GM12878 (cell line): ENCODE measurements at regions not wholly inside any gene's neighbourhood (a gene's known extent, or its start where the extent isn't known, plus 50 kb on each side); places are given as distances from the start of the nearest gene placed in this dataset.

Experiments used
- ATAC-seq: fragments of 200-7000 bp; cut with Tn5 transposase; 3 replicates; pipeline ENCODE4 v1.9.1; 2020; ENCODE audit warnings: mild to moderate bottlenecking, moderate library complexity
- BruUV-seq: library from RNA; stranded (reverse); fragments of 400-500 nt; replicated peaks from 2 replicates; lab custom pipeline; 2021; lab: Mats Ljungman, UMichigan
- CTCF ChIA-PET: fragments of 300-600 bp; sonication (Branson Sonifier 250); formaldehyde crosslinking; extraction: SDS; loops from one replicate; lab custom pipeline; 2021; ENCODE audit warnings: inconsistent platforms; lab: Yijun Ruan, JAX
- POLR2A ChIA-PET: fragments of 350-600 bp; formaldehyde crosslinking; extraction: SDS; loops from one replicate; lab custom pipeline; 2021; ENCODE audit warnings: inconsistent platforms; lab: Charles Lee
- RAD21 ChIA-PET: fragments of 300-600 bp; sonication (Branson Sonifier 250); formaldehyde crosslinking; loops from one replicate; lab custom pipeline; 2023; ENCODE audit warnings: antibody characterized with exemption; ENCODE audit not compliant: unreplicated experiment; lab: Charles Lee
- SMC1A ChIA-PET: fragments of 300-600 bp; sonication (Branson Sonifier 250); formaldehyde crosslinking; loops from one replicate; lab custom pipeline; 2023; ENCODE audit not compliant: unreplicated experiment, uncharacterized antibody; lab: Charles Lee
- DNase-seq: peaks from one replicate; pipeline ENCODE4 v3.0.0-alpha.2; 2011; ENCODE audit warnings: low read depth, low spot score
- FAIRE-seq: peaks from 3 replicates; lab custom pipeline; 2011; peaks lifted over from hg19 to GRCh38; lab: Jason Lieb, UNC
- H2AFZ ChIP-seq: 2 replicates; pipeline ENCODE4 v1.6.0; 2011; ENCODE audit warnings: low read depth, low read length, control low read depth; ENCODE audit not compliant: control insufficient read depth
- H3K27ac ChIP-seq: 2 replicates; pipeline ENCODE4 v1.5.1; 2011; ENCODE audit warnings: control low read depth; ENCODE audit not compliant: control insufficient read depth, insufficient read depth
- H3K27me3 ChIP-seq, 2 experiments: replicated peaks in 1 of 2; 2 replicates each; pipeline versions ENCODE4 v1.6.0 to v1.6.1; 2011; ENCODE audit warnings: low read length in 1 of 2; ENCODE audit not compliant: control insufficient read depth in 2 of 2, insufficient read depth in 2 of 2
- H3K36me3 ChIP-seq, 2 experiments: 2 replicates each; pipeline ENCODE4 v1.5.1; 2011; ENCODE audit warnings: low read length in 1 of 2; ENCODE audit not compliant: control insufficient read depth in 2 of 2, insufficient read depth in 2 of 2
- H3K4me1 ChIP-seq: 2 replicates; pipeline ENCODE4 v1.6.1; 2011; ENCODE audit warnings: mild to moderate bottlenecking, low read length, moderate library complexity, mixed read lengths; ENCODE audit not compliant: control insufficient read depth, insufficient read depth
- H3K4me2 ChIP-seq: 2 replicates; pipeline ENCODE4 v1.6.0; 2011; ENCODE audit warnings: control low read depth; ENCODE audit not compliant: control insufficient read depth, insufficient read depth
- H3K4me3 ChIP-seq: fragments of 200-600 bp; sonication (generic); 2 replicates; pipeline ENCODE4 v1.5.1; 2016
- H3K79me2 ChIP-seq: 2 replicates; pipeline ENCODE4 v1.6.0; 2011; ENCODE audit warnings: low read length; ENCODE audit not compliant: control insufficient read depth, insufficient read depth
- H3K9ac ChIP-seq: 2 replicates; pipeline ENCODE4 v1.8.0; 2011; ENCODE audit warnings: low read length, control low read depth, mixed read lengths; ENCODE audit not compliant: control insufficient read depth, insufficient read depth
- H3K9me3 ChIP-seq: replicated peaks from 3 replicates; pipeline ENCODE4 v1.5.1; 2011; ENCODE audit warnings: mild to moderate bottlenecking, low read length; ENCODE audit not compliant: control insufficient read depth, insufficient read depth
- H4K20me1 ChIP-seq: 2 replicates; pipeline ENCODE4 v1.6.0; 2011; ENCODE audit not compliant: control insufficient read depth, insufficient read depth
- ASH2L ChIP-seq: fragments of 300-600, 200-600 bp; sonication (generic); IDR thresholded peaks from 2 replicates; pipeline ENCODE4 v1.6.1; 2017; ENCODE audit warnings: low read depth, mild to moderate bottlenecking, borderline replicate concordance
- BRCA1 ChIP-seq: IDR thresholded peaks from 2 replicates; pipeline ENCODE4 v1.6.1; 2011; ENCODE audit warnings: low read depth, low read length, improper control_type of control experiment
- CBFB ChIP-seq: IDR thresholded peaks from 2 replicates; pipeline ENCODE4 v1.6.1; 2016; ENCODE audit warnings: antibody characterized with exemption, low read depth
- FOXK2 ChIP-seq: fragments of 450-650 bp; IDR thresholded peaks from 2 replicates; pipeline ENCODE4 v1.6.1; 2017; ENCODE audit warnings: mild to moderate bottlenecking, moderate library complexity
- PAX5 ChIP-seq: IDR thresholded peaks from 2 replicates; pipeline ENCODE4 v1.6.1; 2011; ENCODE audit warnings: low read depth, low read length, borderline replicate concordance
- TCF3 ChIP-seq: IDR thresholded peaks from 2 replicates; pipeline ENCODE4 v1.6.1; 2012; ENCODE audit warnings: low read depth, mild to moderate bottlenecking, low read length, borderline replicate concordance; ENCODE audit not compliant: insufficient read depth
- WGBS: methylation state at CpG from one replicate; pipeline ENCODE4 v1.1.6; 2016; ENCODE audit warnings: low lambda C conversion rate; ENCODE audit not compliant: insufficient replicate concordance, insufficient coverage; ENCODE audit errors: missing lambda C conversion rate; 5-methylcytosine and 5-hydroxymethylcytosine counted together
- in situ Hi-C: fragments of 300-500 bp; cut with MboI; formaldehyde crosslinking; loops from 9 replicates; pipeline ENCODE4 v1.14.3; 2018; ENCODE audit warnings: mixed read lengths
- intact Hi-C: fragments of 100-400 bp; cut with micrococcal nuclease; formaldehyde crosslinking; loops from one replicate; pipeline ENCODE4 v1.14.2; 2022; ENCODE audit not compliant: unreplicated experiment
- TF ChIP-seq, protein P1 (sequence below): fragments of 450-650 bp; IDR thresholded peaks from 2 replicates; pipeline ENCODE4 v1.6.1; 2018; ENCODE audit warnings: mild to moderate bottlenecking, low read depth, moderate library complexity; ENCODE audit not compliant: partially characterized antibody

DNA sequence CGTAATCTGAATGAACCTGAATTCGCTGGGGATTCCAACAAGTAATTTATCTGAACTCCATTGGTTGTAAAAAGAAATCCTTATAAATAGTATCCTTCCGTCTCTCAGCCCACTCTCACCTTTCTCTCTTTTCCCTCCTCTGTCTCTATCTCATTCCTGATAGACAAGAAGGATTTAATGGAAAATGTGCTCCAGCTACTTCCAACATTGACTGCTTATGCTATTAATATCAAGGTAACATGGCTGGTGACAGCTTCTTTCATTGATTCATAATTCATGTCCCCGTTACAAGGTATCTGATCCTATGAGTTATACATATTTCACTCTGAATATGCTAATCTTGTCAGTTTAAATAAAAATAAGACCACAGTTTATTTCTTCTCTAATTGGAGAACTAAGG lies 326.8 kb downstream of the RASEF start:
- no peaks in the 10 kb centered on the region for H4K20me1 ChIP-seq
- CTCF ChIA-PET = no interaction called here
- FAIRE-seq = no peak
- H3K27me3 ChIP-seq = no peaks in the 10 kb centered on the region
- no peak overlapping the region for H3K27ac ChIP-seq
- H3K36me3 ChIP-seq = no peaks in the 10 kb centered on the region
- no peaks in the 10 kb centered on the region for H3K9me3 ChIP-seq
- no peak overlapping the region for H3K4me2 ChIP-seq
- in situ Hi-C loops (no loop called here), intact Hi-C loops (no loop called here)
- no TSS peak for BruUV-seq
- no peak overlapping the region for H2AFZ ChIP-seq
- TF ChIP-seq, protein P1, sequence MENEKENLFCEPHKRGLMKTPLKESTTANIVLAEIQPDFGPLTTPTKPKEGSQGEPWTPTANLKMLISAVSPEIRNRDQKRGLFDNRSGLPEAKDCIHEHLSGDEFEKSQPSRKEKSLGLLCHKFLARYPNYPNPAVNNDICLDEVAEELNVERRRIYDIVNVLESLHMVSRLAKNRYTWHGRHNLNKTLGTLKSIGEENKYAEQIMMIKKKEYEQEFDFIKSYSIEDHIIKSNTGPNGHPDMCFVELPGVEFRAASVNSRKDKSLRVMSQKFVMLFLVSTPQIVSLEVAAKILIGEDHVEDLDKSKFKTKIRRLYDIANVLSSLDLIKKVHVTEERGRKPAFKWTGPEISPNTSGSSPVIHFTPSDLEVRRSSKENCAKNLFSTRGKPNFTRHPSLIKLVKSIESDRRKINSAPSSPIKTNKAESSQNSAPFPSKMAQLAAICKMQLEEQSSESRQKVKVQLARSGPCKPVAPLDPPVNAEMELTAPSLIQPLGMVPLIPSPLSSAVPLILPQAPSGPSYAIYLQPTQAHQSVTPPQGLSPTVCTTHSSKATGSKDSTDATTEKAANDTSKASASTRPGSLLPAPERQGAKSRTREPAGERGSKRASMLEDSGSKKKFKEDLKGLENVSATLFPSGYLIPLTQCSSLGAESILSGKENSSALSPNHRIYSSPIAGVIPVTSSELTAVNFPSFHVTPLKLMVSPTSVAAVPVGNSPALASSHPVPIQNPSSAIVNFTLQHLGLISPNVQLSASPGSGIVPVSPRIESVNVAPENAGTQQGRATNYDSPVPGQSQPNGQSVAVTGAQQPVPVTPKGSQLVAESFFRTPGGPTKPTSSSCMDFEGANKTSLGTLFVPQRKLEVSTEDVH = no peak
- no peak for TF ChIP-seq TCF3
- no peak for TF ChIP-seq FOXK2
- no peak for TF ChIP-seq BRCA1
- TF ChIP-seq ASH2L = no peak
- no peak for TF ChIP-seq CBFB
- TF ChIP-seq PAX5 = no peak
- H3K79me2 ChIP-seq = no peaks in the 10 kb centered on the region
- SMC1A ChIA-PET = no interaction called here
- no peak overlapping the region for H3K9ac ChIP-seq
- H3K4me3 ChIP-seq = no peak overlapping the region
- 15% methylated on average over 4 of the region's 4 CpGs for WGBS
- no peaks in the 10 kb centered on the region for H3K4me1 ChIP-seq
- DNase-seq = no peak
- RAD21 ChIA-PET = no interaction called here
- POLR2A ChIA-PET = no interaction called here
- no peak for ATAC-seq
